ENCODE measurements at regions not wholly inside any gene's neighbourhood (a gene's known extent, or its start where the extent isn't known, plus 50 kb on each side); places are given as distances from the start of the nearest gene placed in this dataset.

- no peak for DNase-seq (ENCODE audit: low read depth)
Measured at GRCh38 chr12:58980768-58981167, 60.5 kb upstream of the LRIG3 start.

- no peak for DNase-seq (ENCODE audit: low read depth)
Measured at GRCh38 chr12:58978717-58979116, 58.4 kb upstream of the LRIG3 start.

GRCh38 chr12:58977476-58977875, 57.2 kb upstream of the LRIG3 start:
- DNase-seq (ENCODE audit: low read depth), result no peak

- DNase-seq (ENCODE audit: low read depth), result no peak
Measured at GRCh38 chr12:58976146-58976545, 55.8 kb upstream of the LRIG3 start.

All from fibroblast of gingiva (primary cell).